Mesodermal cell (in vitro differentiated cells): ENCODE measurements at regions not wholly inside any gene's neighbourhood (a gene's known extent, or its start where the extent isn't known, plus 50 kb on each side); places are given as distances from the start of the nearest gene placed in this dataset.
"Not testable (repeated sequence)": the region's sequence is repeated elsewhere in the genome, so short reads cannot be mapped to it uniquely, and the experiment has no call there.

Source experiments
- H3K27ac ChIP-seq: 2 replicates; pipeline ENCODE4 v1.7.0; 2013; ENCODE audit warnings: mild to moderate bottlenecking, low read depth, low read length, moderate library complexity; ENCODE audit not compliant: severe bottlenecking
- H3K36me3 ChIP-seq: 2 replicates; pipeline ENCODE4 v1.7.1; 2013; ENCODE audit warnings: mild to moderate bottlenecking, low read length, moderate library complexity; ENCODE audit not compliant: control insufficient read depth, insufficient read depth
- H3K4me1 ChIP-seq: one replicate; pipeline ENCODE4 v1.7.1; 2013; ENCODE audit warnings: mild to moderate bottlenecking, low read length; ENCODE audit not compliant: insufficient read depth, control insufficient read depth, poor library complexity, severe bottlenecking
- H3K4me3 ChIP-seq: 2 replicates; pipeline ENCODE4 v1.7.0; 2013; ENCODE audit warnings: low read length, control low read depth, mild to moderate bottlenecking; ENCODE audit not compliant: insufficient read depth, poor library complexity, severe bottlenecking; ENCODE audit errors: extremely low read depth
- H3K9me3 ChIP-seq: 2 replicates; pipeline ENCODE4 v1.7.1; 2013; ENCODE audit warnings: mild to moderate bottlenecking, low read length, moderate library complexity; ENCODE audit not compliant: control insufficient read depth
- WGBS, 2 experiments: methylation state at CpG; one replicate each; pipeline ENCODE4 v1.1.5; 2013; ENCODE audit warnings: missing lambda C conversion rate in 2 of 2; ENCODE audit not compliant: insufficient coverage in 2 of 2; 5-methylcytosine and 5-hydroxymethylcytosine counted together

DNA sequence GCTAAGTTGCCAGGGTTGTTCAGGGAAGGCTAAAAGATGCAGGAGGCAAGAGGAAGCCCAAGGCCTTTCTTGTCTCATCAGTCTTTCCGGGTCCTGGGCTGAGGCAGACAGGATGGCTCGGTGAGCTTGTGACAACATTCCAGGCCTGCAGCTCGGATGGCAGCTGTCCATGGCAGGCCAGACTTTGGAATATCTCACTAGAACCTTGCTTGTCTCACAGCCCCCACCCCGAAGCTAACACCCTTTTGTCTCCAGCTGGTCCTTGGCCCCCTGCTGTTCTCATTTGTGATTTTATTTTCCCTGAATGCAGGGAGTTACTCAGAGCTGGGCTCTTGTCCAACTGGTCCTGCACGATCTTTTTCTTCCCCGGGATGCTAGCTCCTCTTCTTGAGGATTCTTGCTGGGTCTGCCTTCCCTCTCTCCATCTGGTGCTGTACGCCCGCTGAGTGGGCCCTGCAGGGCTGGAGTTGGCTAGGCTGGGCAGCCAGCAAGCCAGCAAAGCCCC lies 477.2 kb upstream of the CAMK1G start:
- no peaks in the 10 kb centered on the region for H3K9me3 ChIP-seq
- H3K4me3 ChIP-seq, result no peak overlapping the region
- no peak overlapping the region for H3K27ac ChIP-seq
- H3K36me3 ChIP-seq, result no peaks in the 10 kb centered on the region
- no peaks in the 10 kb centered on the region for H3K4me1 ChIP-seq
- WGBS, 2 experiments, result 68 to 73% methylated on average over 6 to 7 of the region's 8 CpGs

GRCh38 chr1:209106861-209107260 lies 476.7 kb upstream of the CAMK1G start:
- WGBS, 2 experiments, result 90 to 100% methylated on average over 2 to 4 of the region's 4 CpGs

GRCh38 chr1:209107535-209107934 lies 476.0 kb upstream of the CAMK1G start:
- Histone ChIP-seq H3K9me3 (no peaks in the 10 kb centered on the region), H3K36me3 (no peaks in the 10 kb centered on the region), H3K4me3 (no peak overlapping the region), H3K27ac (no peak overlapping the region), H3K4me1 (no peaks in the 10 kb centered on the region)
- 81 to 96% methylated on average over 5 to 8 of the region's 10 CpGs for WGBS, 2 experiments

More at GRCh38 chr1:209106861-209107260, 476.7 kb upstream of the CAMK1G start:
- Histone ChIP-seq H3K9me3 (no peaks in the 10 kb centered on the region), H3K27ac (no peak overlapping the region), H3K4me1 (no peaks in the 10 kb centered on the region), H3K4me3 (no peak overlapping the region), H3K36me3 (no peaks in the 10 kb centered on the region)

GRCh38 chr1:209109001-209109785 lies 474.3 kb upstream of the CAMK1G start:
- WGBS, 2 experiments, result 71 to 100% methylated on average over 1 of the region's 2 CpGs
- no peak overlapping the region for H3K27ac ChIP-seq
- H3K9me3 ChIP-seq, result no peaks in the 10 kb centered on the region
- H3K36me3 ChIP-seq, result no peaks in the 10 kb centered on the region
- no peaks in the 10 kb centered on the region for H3K4me1 ChIP-seq
- H3K4me3 ChIP-seq, result no peak overlapping the region

- no peak overlapping the region for H3K27ac ChIP-seq
- H3K36me3 ChIP-seq, result no peaks in the 10 kb centered on the region
- H3K4me1 ChIP-seq, result no peaks in the 10 kb centered on the region
- H3K4me3 ChIP-seq, result no peak overlapping the region
- no peaks in the 10 kb centered on the region for H3K9me3 ChIP-seq
- WGBS, 2 experiments, result 20 to 77% methylated on average over 1 to 5 of the region's 5 CpGs
Measured at GRCh38 chr1:209113521-209113920, 470.0 kb upstream of the CAMK1G start.

DNA sequence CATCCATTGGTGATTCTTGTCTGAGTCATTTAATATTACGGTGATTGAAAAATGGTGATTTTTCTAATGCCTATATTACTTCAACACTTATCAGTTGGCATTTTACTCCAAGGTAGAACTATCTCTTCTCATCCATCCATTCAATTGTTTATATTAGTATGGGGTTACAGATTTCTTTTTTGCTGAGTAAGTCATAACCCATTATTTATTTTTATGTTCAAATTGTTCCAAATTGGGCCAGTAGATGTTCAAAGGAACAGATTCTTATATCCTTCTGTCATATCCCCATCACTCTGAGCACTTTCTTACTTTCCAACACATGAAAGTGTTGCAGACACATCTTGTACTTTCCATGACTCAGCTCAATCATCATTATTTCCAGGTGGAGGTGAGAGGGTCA lies 466.8 kb upstream of the CAMK1G start:
- H3K36me3 ChIP-seq, result no peaks in the 10 kb centered on the region
- no peak overlapping the region for H3K4me3 ChIP-seq
- WGBS, 2 experiments, result no CpG with 5 or more reads among the region's 1 CpG
- H3K4me1 ChIP-seq, result no peaks in the 10 kb centered on the region
- no peaks in the 10 kb centered on the region for H3K9me3 ChIP-seq
- H3K27ac ChIP-seq, result no peak overlapping the region

GRCh38 chr1:209123601-209124000 lies 459.9 kb upstream of the CAMK1G start:
- no peaks in the 10 kb centered on the region for H3K4me1 ChIP-seq
- WGBS, 2 experiments, result 40 to 58% methylated on average over 1 to 2 of the region's 2 CpGs
- H3K36me3 ChIP-seq, result no peaks in the 10 kb centered on the region
- H3K4me3 ChIP-seq, result no peak overlapping the region
- H3K9me3 ChIP-seq, result no peaks in the 10 kb centered on the region
- no peak overlapping the region for H3K27ac ChIP-seq

GRCh38 chr1:209129091-209129490 lies 454.4 kb upstream of the CAMK1G start:
- 80% methylated on average over 1 of the region's 32 CpGs; no CpG with 5 or more reads in 1 of the 2 experiments for WGBS, 2 experiments
- H3K36me3 ChIP-seq, H3K27ac ChIP-seq, H3K4me1 ChIP-seq, H3K9me3 ChIP-seq, H3K4me3 ChIP-seq: not testable (repeated sequence)

DNA sequence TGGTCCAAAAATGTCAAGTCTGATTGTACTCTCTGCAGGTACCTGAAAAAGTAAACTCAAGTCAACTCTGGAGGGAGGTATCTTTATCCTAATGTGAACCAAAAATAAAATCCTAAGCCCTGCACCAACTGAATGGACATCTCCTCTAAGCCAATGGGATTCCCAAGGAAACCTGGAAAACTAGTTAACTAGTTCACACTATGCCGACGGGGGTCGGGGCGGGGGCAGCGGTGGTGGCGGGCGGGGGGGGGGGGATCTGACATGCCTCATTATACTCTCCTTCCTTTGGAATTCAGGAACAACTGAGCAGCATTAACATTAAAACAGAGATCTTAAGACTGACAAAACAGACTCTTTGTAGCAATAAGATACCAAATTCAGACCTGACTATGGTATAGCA lies 452.6 kb upstream of the CAMK1G start:
- H3K9me3 ChIP-seq, result no peaks in the 10 kb centered on the region
- no peak overlapping the region for H3K4me3 ChIP-seq
- H3K4me1 ChIP-seq, result no peaks in the 10 kb centered on the region
- no peaks in the 10 kb centered on the region for H3K36me3 ChIP-seq
- 20% methylated on average over 1 of the region's 7 CpGs; no CpG with 5 or more reads in 1 of the 2 experiments for WGBS, 2 experiments
- H3K27ac ChIP-seq, result no peak overlapping the region

DNA sequence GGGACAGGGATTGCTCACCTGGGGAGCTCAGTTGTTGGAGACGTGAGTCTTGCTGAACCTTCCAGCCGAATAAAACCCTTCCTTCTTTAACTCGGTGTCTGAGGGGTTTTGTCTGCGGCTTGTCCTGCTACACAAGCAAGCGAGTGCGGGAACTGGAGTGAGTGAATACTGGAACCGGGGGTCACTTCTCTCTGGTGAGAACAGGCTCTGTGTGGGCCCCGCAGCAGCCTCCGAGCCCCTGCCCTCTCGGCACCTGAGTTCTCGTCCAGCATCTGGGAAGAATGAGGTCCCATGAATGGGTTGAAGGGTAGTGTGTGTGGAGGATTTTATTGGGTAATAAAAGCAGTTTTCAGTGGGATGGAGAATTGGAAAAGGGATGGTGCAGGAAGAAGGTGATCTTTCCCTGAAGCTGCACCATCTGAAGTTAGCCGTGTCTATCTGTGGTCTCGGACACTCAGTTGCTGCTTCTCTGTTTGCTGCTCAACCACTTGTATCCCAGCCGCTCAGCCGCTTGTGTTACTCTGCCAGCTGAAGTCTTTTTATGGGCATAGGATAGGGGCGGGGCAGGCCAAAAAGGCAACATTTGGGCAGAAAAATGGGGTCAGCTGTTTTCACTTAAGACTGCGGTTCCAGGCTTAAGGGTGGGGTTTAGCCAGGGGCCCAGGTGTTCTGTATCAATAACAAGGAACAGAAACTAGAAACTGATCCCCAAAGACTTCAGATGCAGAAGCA lies 450.6 kb upstream of the CAMK1G start:
- H3K4me1 ChIP-seq, result no peaks in the 10 kb centered on the region
- no peak overlapping the region for H3K27ac ChIP-seq
- 87 to 97% methylated on average over 9 to 13 of the region's 17 CpGs for WGBS, 2 experiments
- H3K9me3 ChIP-seq, result no peaks in the 10 kb centered on the region
- H3K36me3 ChIP-seq, result no peaks in the 10 kb centered on the region
- no peak overlapping the region for H3K4me3 ChIP-seq

DNA sequence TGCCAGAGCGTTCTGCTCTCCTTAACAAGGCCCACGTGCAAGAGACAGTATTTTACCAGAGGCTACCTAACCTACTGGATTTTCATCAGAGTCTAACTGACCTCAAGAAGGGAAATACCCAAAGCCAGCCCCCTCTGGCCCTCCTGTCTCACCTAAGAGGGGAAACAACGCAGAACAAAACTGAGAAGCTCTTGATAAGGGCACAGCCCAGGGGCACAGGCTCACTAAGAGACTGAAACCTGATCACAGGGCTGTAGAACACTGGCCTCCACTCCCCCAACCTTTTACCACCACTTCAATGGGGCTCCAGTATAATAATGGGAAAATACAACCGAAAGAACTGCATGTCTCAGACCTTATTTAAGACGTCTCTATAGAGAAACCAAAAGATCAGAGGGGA lies 449.5 kb upstream of the CAMK1G start:
- H3K9me3 ChIP-seq, result no peaks in the 10 kb centered on the region
- no peak overlapping the region for H3K4me3 ChIP-seq
- H3K27ac ChIP-seq, result no peak overlapping the region
- no peaks in the 10 kb centered on the region for H3K36me3 ChIP-seq
- H3K4me1 ChIP-seq, result no peaks in the 10 kb centered on the region
- WGBS, 2 experiments, result 88% methylated on average over 3 of the region's 5 CpGs; no CpG with 5 or more reads in 1 of the 2 experiments
